ENCODE measurements at regions not wholly inside any gene's neighbourhood (a gene's known extent, or its start where the extent isn't known, plus 50 kb on each side); places are given as distances from the start of the nearest gene placed in this dataset.

GRCh38 chr15:81575436-81576123 is 201.6 kb upstream of the TMC3 start:
- CTCF ChIA-PET: no interaction called here

GRCh38 chr15:81573098-81573746 is 199.2 kb upstream of the TMC3 start:
- no peak for TF ChIP-seq CTCF (IDR thresholded peaks at IDR 0.05; ENCODE audit: control extremely low read depth, extremely low read depth, low read depth, missing control alignments)
- POLR2A ChIA-PET: no interaction called here
- CTCF ChIA-PET: no interaction called here
- no peak for DNase-seq (ENCODE audit: extremely low spot score)

More at GRCh38 chr15:81575436-81576123, 201.6 kb upstream of the TMC3 start:
- POLR2A ChIA-PET: no interaction called here
- TF ChIP-seq CTCF (IDR thresholded peaks at IDR 0.05; ENCODE audit: control extremely low read depth, extremely low read depth, low read depth, missing control alignments): no peak
- DNase-seq (ENCODE audit: extremely low spot score): no peak

- ChIA-PET CTCF (no interaction called here), POLR2A (no interaction called here)
- no peak for DNase-seq (ENCODE audit: extremely low spot score)
- TF ChIP-seq CTCF (IDR thresholded peaks at IDR 0.05; ENCODE audit: control extremely low read depth, extremely low read depth, low read depth, missing control alignments): no peak
Observed at GRCh38 chr15:81572190-81572589, 198.2 kb upstream of the TMC3 start.

GRCh38 chr15:81569286-81570080 is 195.5 kb upstream of the TMC3 start:
- CTCF ChIA-PET: interaction anchor here (1.1 kb wide), 1 partner anchor 13 kb away, joined by 3 read pairs; no protein-coding TSS in a partner anchor
- no peak for DNase-seq (ENCODE audit: extremely low spot score)
- POLR2A ChIA-PET: no interaction called here
- no peak for TF ChIP-seq CTCF (IDR thresholded peaks at IDR 0.05; ENCODE audit: control extremely low read depth, extremely low read depth, low read depth, missing control alignments)

- ChIA-PET CTCF (no interaction called here), POLR2A (no interaction called here)
- no peak for DNase-seq (ENCODE audit: extremely low spot score)
- TF ChIP-seq CTCF (IDR thresholded peaks at IDR 0.05; ENCODE audit: control extremely low read depth, extremely low read depth, low read depth, missing control alignments): no peak
Observed at GRCh38 chr15:81567924-81568323, 193.9 kb upstream of the TMC3 start.

- no peak for DNase-seq (ENCODE audit: extremely low spot score)
- TF ChIP-seq CTCF (IDR thresholded peaks at IDR 0.05; ENCODE audit: control extremely low read depth, extremely low read depth, low read depth, missing control alignments): no peak
- CTCF ChIA-PET: no interaction called here
- POLR2A ChIA-PET: no interaction called here
Observed at GRCh38 chr15:81562986-81563385, 189.0 kb upstream of the TMC3 start.

Data from GM10248 (cell line).